AG10803 (cell line): ENCODE measurements at regions not wholly inside any gene's neighbourhood (a gene's known extent, or its start where the extent isn't known, plus 50 kb on each side); places are given as distances from the start of the nearest gene placed in this dataset.

Experiments used
- DNase-seq: peaks from one replicate; pipeline ENCODE4 v3.0.0; 2010; ENCODE audit warnings: low read depth
- H3K4me3 ChIP-seq: 2 replicates; pipeline ENCODE4 v1.5.1; 2011; ENCODE audit warnings: mild to moderate bottlenecking, low read length, control low read depth
- CTCF ChIP-seq: conservative IDR thresholded peaks from 2 replicates; pipeline ENCODE4 v1.5.1; 2011; ENCODE audit warnings: mild to moderate bottlenecking, low read length, control low read depth, inconsistent platforms

DNA sequence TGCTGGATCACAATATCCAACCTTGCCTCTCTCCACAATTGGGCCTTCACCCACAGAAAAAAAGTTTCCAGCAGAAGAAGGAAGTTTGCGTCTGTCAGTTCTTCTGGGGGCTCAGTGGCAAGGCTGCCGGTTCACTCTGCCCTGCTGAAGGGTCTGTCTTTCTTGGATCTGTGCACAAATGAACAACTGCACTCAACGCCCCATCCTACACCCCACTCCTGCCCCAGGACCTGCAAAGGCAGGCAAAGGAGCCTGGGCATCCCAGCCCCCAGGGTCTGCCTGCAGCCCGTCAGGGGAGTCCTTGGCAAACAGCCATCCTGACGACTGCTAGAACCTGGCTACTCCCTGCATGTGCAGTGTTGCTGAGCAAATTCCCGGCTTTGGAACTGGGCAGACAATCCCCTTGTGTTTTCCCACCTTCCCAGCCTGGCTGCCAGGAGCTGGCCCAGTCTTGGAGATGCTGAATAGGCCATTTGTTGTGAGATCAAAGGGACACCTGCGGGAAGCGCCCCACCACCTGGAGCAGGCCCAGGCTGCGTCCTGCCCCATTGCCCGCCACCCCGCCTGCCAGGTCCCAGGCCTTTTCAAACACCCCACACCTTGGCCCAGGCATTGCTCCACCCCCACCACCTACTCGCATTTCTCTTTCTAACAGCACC is 311.9 kb downstream of the BCL11B start:
- DNase-seq, result no peak
- TF ChIP-seq CTCF, result no peak
- H3K4me3 ChIP-seq, result no peak overlapping the region

DNA sequence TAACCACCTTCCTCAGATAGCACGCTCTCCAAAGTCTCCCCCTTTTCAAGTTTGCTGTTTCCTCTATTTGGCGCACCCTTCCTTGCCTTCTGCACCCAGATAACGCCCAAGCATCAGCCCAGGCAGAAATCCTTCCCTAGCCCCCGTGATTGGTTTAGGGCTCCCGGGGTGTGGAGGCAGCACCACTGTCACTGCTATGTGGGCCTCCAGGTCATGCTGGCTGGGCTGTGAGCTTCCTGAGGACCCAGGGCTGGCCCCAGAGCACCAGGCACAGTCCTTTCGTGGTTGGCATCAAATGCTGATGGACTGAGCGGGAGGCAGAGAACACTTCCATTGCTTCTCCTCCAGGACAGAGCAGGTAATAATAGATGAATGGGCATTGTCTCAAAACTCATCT is 311.4 kb downstream of the BCL11B start:
- no peak for DNase-seq
- no peak overlapping the region for H3K4me3 ChIP-seq
- TF ChIP-seq CTCF, result no peak

DNA sequence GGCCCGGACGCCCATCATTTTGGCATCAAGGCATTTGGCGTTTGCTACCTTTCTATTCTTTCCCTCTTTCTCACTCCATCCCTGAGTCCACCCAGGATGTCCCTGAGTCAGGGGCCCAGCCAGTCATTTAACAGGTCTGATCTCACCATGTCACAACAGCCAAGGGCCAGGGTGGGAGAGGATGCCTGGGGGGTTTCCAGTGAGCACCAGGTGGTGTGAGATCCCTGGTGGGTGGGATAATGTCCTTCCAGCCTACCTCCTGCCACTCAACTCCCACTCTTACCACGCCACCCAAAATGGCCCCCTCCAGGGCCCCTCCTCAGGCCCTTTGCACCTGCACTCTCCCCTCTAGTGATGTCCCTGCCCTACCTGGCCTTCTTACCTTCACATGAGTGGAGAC is 310.8 kb downstream of the BCL11B start:
- TF ChIP-seq CTCF, result no peak
- no peak overlapping the region for H3K4me3 ChIP-seq
- no peak for DNase-seq

DNA sequence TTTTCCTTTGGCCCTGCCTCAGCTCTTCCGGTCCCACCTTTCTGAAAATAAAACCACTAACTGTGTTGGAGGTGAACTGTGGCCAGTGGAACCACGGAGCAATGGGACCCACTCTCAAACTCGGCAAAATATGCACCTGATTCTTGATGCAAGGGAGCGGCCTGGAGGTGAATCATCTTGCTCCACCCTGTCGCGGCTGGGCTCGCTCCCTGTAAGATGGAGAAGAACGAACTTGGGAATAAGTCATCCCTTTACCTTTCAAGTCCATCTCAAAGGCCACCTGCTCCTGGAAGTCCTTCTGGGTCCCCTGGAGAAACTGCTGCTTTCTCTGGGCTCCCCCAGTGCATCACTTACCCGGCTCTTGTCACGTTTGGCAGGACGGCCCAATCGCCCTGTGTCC is 309.9 kb downstream of the BCL11B start:
- no peak for TF ChIP-seq CTCF
- DNase-seq, result no peak

GRCh38 chr14:98963610-98964009 is 308.4 kb downstream of the BCL11B start:
- no peak for DNase-seq

More for the DNA sequence above, 309.9 kb downstream of the BCL11B start:
- H3K4me3 ChIP-seq, result no peak overlapping the region

DNA sequence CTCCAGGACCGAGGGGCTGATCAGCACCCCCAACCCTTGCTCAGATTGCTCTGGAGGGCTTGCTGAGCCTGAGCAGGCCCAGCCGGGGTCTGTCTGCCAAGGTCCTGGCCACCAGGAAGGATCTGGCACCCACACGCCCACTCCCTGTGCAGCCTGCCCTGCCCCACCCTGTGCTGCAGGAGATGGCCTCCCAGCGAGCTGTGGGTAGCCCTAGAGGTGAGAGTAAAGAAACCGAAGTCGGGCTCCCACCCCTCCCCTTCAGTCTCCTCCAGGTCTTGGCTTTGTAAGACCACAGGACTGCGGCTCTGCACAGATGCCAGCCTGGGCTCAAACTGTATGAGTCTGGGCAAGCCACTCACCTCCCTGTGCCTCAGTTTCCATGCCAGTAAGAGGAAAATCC is 307.8 kb downstream of the BCL11B start:
- TF ChIP-seq CTCF, result no peak
- no peak overlapping the region for H3K4me3 ChIP-seq
- no peak for DNase-seq

More at GRCh38 chr14:98963610-98964009, 308.4 kb downstream of the BCL11B start:
- no peak overlapping the region for H3K4me3 ChIP-seq
- TF ChIP-seq CTCF, result no peak

DNA sequence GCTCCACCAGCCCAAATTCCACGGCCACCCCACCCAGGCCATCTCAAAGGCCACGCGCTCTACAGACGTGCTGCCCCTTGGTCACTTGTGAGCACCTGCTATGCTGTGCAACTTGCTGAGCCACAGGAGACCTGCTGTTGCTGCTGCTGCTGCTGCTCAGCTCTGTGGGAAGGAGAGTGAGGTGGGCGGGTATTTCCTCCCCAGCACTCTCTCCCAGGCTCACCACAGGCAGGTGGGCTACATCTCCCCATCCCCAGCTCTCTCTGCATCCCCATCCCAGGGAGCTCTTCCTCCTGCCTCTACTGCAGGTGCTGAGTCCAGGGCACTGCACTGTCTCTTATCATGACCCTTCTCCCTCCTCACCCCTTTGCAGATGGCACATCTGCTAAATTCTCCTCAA is 306.9 kb downstream of the BCL11B start:
- no peak for DNase-seq
- H3K4me3 ChIP-seq, result no peak overlapping the region
- no peak for TF ChIP-seq CTCF
